GM12892 (cell line): ENCODE measurements at regions not wholly inside any gene's neighbourhood (a gene's known extent, or its start where the extent isn't known, plus 50 kb on each side); places are given as distances from the start of the nearest gene placed in this dataset.

Experiments
- POLR2A ChIP-seq: IDR thresholded peaks from 2 replicates; pipeline ENCODE4 v1.6.1; 2011; ENCODE audit warnings: low read depth, low read length, control low read depth
- POLR2AphosphoS5 ChIP-seq: IDR thresholded peaks from 2 replicates; pipeline ENCODE4 v1.6.1; 2011; ENCODE audit warnings: low read depth, low read length, control low read depth

DNA sequence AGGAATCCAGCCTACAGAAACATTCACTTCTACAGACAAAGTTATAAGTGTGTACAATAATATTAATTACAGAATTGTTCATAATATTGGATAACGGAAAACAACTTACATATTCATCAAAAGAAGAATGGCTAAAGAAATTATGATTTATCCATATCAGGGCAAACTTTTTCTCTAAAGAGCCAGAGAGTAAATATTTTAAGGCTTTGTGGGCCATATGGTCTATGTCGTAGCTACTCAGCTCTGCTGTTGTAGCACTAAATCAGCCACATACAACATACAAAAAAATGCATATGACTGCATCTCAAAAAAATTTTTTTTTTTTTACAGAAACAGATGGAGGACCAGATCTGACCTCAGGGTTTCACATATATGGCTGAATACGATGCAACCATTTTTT lies 96.7 kb upstream of the GALNT18 start:
- TF ChIP-seq POLR2AphosphoS5, result no peak
- TF ChIP-seq POLR2A, result no peak
